B cell (primary cell): ENCODE measurements at regions not wholly inside any gene's neighbourhood (a gene's known extent, or its start where the extent isn't known, plus 50 kb on each side); places are given as distances from the start of the nearest gene placed in this dataset.

Source experiments
- ATAC-seq: fragments of 200-7000 bp; cut with Tn5 transposase; one replicate; pipeline ENCODE4 v1.10.0; 2021; ENCODE audit warnings: low read depth, mild to moderate bottlenecking, moderate number of reproducible peaks, moderate library complexity
- CTCF ChIA-PET: fragments of 350-600 bp; sonication (Branson Sonifier 250); formaldehyde crosslinking; loops from one replicate; lab custom pipeline; 2021; ENCODE audit warnings: antibody characterized with exemption, inconsistent platforms; lab: Charles Lee
- POLR2A ChIA-PET: fragments of 350-600 bp; sonication (Branson Sonifier 250); formaldehyde crosslinking; loops from one replicate; lab custom pipeline; 2021; ENCODE audit warnings: antibody characterized with exemption; lab: Charles Lee
- DNase-seq: peaks from one replicate; pipeline ENCODE4 v3.0.0; 2013
- H2AFZ ChIP-seq: 2 replicates; pipeline ENCODE4 v1.6.1; 2012; ENCODE audit warnings: mild to moderate bottlenecking, low read depth, low read length; ENCODE audit not compliant: insufficient read depth, poor library complexity, severe bottlenecking
- H3K27ac ChIP-seq, 2 donors: 1 replicate in 1 of 2; 2 replicates in 1 of 2; pipeline ENCODE4 v1.5.1; 2012 to 2013; ENCODE audit warnings: low read length in 2 of 2, mild to moderate bottlenecking in 2 of 2, moderate library complexity in 1 of 2
- H3K27me3 ChIP-seq, 4 experiments: fragments of 200-600 bp in 1 of 4; sonication (generic) in 1 of 4; replicated peaks in 1 of 4; 1 replicate in 2 of 4; 2 replicates in 2 of 4; pipeline versions ENCODE4 v1.6.1 to v1.7.0; 2013 to 2016; ENCODE audit warnings: low read length in 3 of 4, mild to moderate bottlenecking in 2 of 4, mixed read lengths in 1 of 4, moderate library complexity in 1 of 4; ENCODE audit not compliant: insufficient read depth in 4 of 4, control insufficient read depth in 3 of 4; ENCODE audit errors: control extremely low read depth in 1 of 4
- H3K36me3 ChIP-seq, 2 experiments: replicated peaks in 1 of 2; 1 replicate in 1 of 2; 2 replicates in 1 of 2; pipeline versions ENCODE4 v1.6.1 to v1.7.1; 2013; ENCODE audit warnings: low read length in 1 of 2; ENCODE audit not compliant: insufficient read depth in 2 of 2, control insufficient read depth in 1 of 2; ENCODE audit errors: control extremely low read depth in 1 of 2, extremely low read depth in 1 of 2
- H3K4me1 ChIP-seq, 2 donors: fragments of 200-600 bp in 1 of 2; sonication (generic) in 1 of 2; 1 replicate in 1 of 2; 2 replicates in 1 of 2; pipeline versions ENCODE4 v1.5.1 to v1.6.1; 2013 to 2017; ENCODE audit warnings: low read length in 2 of 2; ENCODE audit not compliant: control insufficient read depth in 2 of 2, insufficient read depth in 2 of 2
- H3K4me2 ChIP-seq: replicated peaks from 2 replicates; pipeline ENCODE3; 2012; ENCODE audit warnings: mild to moderate bottlenecking, low read depth, low read length; ENCODE audit not compliant: poor library complexity, severe bottlenecking
- H3K4me3 ChIP-seq, 5 experiments: fragments of 200-600 bp in 1 of 5; sonication (generic) in 1 of 5; 1 replicate in 3 of 5; 2 replicates in 2 of 5; pipeline versions ENCODE4 v1.5.1 to v1.7.0; 2011 to 2016; ENCODE audit warnings: low read length in 4 of 5, mild to moderate bottlenecking in 4 of 5, low read depth in 2 of 5, control low read depth in 1 of 5, moderate library complexity in 1 of 5; ENCODE audit not compliant: insufficient read depth in 1 of 5; ENCODE audit errors: control extremely low read depth in 1 of 5, extremely low read depth in 1 of 5
- H3K79me2 ChIP-seq: fragments of 200-600 bp; sonication (generic); one replicate; pipeline ENCODE4 v1.6.0; 2016; ENCODE audit warnings: low read length; ENCODE audit not compliant: control insufficient read depth, insufficient read depth
- H3K9ac ChIP-seq: fragments of 200-600 bp; sonication (generic); 2 replicates; pipeline ENCODE4 v1.6.1; 2017; ENCODE audit warnings: mild to moderate bottlenecking, low read length, moderate library complexity
- H3K9me3 ChIP-seq, 3 donors: one replicate each; pipeline versions ENCODE4 v1.6.1 to v1.7.1; 2013; ENCODE audit warnings: low read length in 2 of 3; ENCODE audit not compliant: control insufficient read depth in 2 of 3, insufficient read depth in 1 of 3; ENCODE audit errors: control extremely low read depth in 1 of 3
- H4K20me1 ChIP-seq: 2 replicates; pipeline ENCODE4 v1.6.0; 2012; ENCODE audit warnings: mild to moderate bottlenecking, low read length; ENCODE audit not compliant: insufficient read depth, control insufficient read depth, poor library complexity, severe bottlenecking
- H3K27ac Mint-ChIP-seq: one replicate; pipeline ENCODE4 v1.8.0; 2021; ENCODE audit warnings: mixed read lengths
- H3K27me3 Mint-ChIP-seq: one replicate; pipeline ENCODE4 v1.8.0; 2021; ENCODE audit warnings: mixed read lengths
- H3K4me1 Mint-ChIP-seq: one replicate; pipeline ENCODE4 v1.8.0; 2021; ENCODE audit warnings: mixed read lengths
- H3K4me3 Mint-ChIP-seq: one replicate; pipeline ENCODE4 v1.8.0; 2021; ENCODE audit warnings: mixed read lengths
- H3K9me3 Mint-ChIP-seq: one replicate; pipeline ENCODE4 v1.8.0; 2022; ENCODE audit warnings: mixed read lengths; ENCODE audit not compliant: insufficient read depth
- EZH2 ChIP-seq: IDR thresholded peaks from 2 replicates; pipeline ENCODE4 v1.6.1; 2012; ENCODE audit warnings: borderline replicate concordance, low read depth, mild to moderate bottlenecking, moderate library complexity, low read length; ENCODE audit not compliant: insufficient read depth, poor library complexity, severe bottlenecking
- WGBS: methylation state at CpG from one replicate; pipeline ENCODE4 v1.1.5; 2013; ENCODE audit warnings: missing lambda C conversion rate; ENCODE audit not compliant: insufficient coverage; 5-methylcytosine and 5-hydroxymethylcytosine counted together
- intact Hi-C: fragments of 100-400 bp; cut with micrococcal nuclease; formaldehyde crosslinking; loops from one replicate; pipeline ENCODE4 v1.10.0; 2022
- TF ChIP-seq, protein P1 (sequence below): fragments of 200-600 bp; IDR thresholded peaks from one replicate; pipeline ENCODE4 v1.8.0; 2022; ENCODE audit warnings: antibody characterized with exemption, mild to moderate bottlenecking

- Histone ChIP-seq H3K4me2 (peak overlapping the region; percentile 52), H3K79me2 (peaks cover 16% of the 10 kb centered on the region), H3K27me3 (no peaks in the 10 kb centered on the region), H3K4me1 (peaks cover 73 to 79% of the 10 kb centered on the region in 2 donors), H4K20me1 (no peaks in the 10 kb centered on the region), H3K9me3 (no peaks in the 10 kb centered on the region), H3K9ac (peak overlapping the region; percentile 18), H3K27ac (peak overlapping the region; percentile 42 to 91), H3K4me3 (peak overlapping the region in 1 of 5 experiments; percentile 20), H2AFZ (peak overlapping the region; percentile 43), H3K36me3 (no peaks in the 10 kb centered on the region)
- no peak for TF ChIP-seq EZH2
- TF ChIP-seq, protein P1, sequence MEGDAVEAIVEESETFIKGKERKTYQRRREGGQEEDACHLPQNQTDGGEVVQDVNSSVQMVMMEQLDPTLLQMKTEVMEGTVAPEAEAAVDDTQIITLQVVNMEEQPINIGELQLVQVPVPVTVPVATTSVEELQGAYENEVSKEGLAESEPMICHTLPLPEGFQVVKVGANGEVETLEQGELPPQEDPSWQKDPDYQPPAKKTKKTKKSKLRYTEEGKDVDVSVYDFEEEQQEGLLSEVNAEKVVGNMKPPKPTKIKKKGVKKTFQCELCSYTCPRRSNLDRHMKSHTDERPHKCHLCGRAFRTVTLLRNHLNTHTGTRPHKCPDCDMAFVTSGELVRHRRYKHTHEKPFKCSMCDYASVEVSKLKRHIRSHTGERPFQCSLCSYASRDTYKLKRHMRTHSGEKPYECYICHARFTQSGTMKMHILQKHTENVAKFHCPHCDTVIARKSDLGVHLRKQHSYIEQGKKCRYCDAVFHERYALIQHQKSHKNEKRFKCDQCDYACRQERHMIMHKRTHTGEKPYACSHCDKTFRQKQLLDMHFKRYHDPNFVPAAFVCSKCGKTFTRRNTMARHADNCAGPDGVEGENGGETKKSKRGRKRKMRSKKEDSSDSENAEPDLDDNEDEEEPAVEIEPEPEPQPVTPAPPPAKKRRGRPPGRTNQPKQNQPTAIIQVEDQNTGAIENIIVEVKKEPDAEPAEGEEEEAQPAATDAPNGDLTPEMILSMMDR, result peak; percentile 49
- H3K27ac Mint-ChIP-seq, result peak overlapping the region; percentile 86
- 39% methylated on average over 3 of the region's 3 CpGs for WGBS
- no peaks in the 10 kb centered on the region for H3K27me3 Mint-ChIP-seq
- DNase-seq, result peak; percentile 59
- POLR2A ChIA-PET, result interaction anchor here (0.7 to 4.2 kb wide), 8 partner anchors 12 to 357 kb away, joined by 3 to 27 read pairs (median 6); partner anchors contain the start of gene BTG1
- intact Hi-C loops, result loop anchor here (1.0 to 10.0 kb wide), 7 partner anchors 15 to 628 kb away; no protein-coding TSS in a partner anchor
- H3K4me3 Mint-ChIP-seq, result peak overlapping the region; percentile 73
- no peaks in the 10 kb centered on the region for H3K9me3 Mint-ChIP-seq
- H3K4me1 Mint-ChIP-seq, result peaks cover 57% of the 10 kb centered on the region
- ATAC-seq, result peak; percentile 56
- CTCF ChIA-PET, result interaction anchor here (0.7 to 6.8 kb wide), 18 partner anchors 9 to 1121 kb away, joined by 3 to 49 read pairs (median 3); no protein-coding TSS in a partner anchor
These were observed 200.3 kb upstream of the PLEKHG7 start for GRCh38 chr12:92502417-92503028.

- no peak overlapping the region for H2AFZ ChIP-seq
- H3K27ac ChIP-seq, result no peak overlapping the region
- peaks cover 65 to 73% of the 10 kb centered on the region in 2 donors for H3K4me1 ChIP-seq
- H3K9ac ChIP-seq, result no peak overlapping the region
- Mint-ChIP-seq H3K4me3 (no peak overlapping the region), H3K27ac (peak overlapping the region; percentile 51), H3K9me3 (peaks cover 5% of the 10 kb centered on the region), H3K27me3 (no peaks in the 10 kb centered on the region), H3K4me1 (peaks cover 54% of the 10 kb centered on the region)
- CTCF ChIA-PET, result no interaction called here
- H3K4me2 ChIP-seq, result no peak overlapping the region
- no CpG with 5 or more reads among the region's 1 CpG for WGBS
- TF ChIP-seq, protein P1, result no peak
- no peak for TF ChIP-seq EZH2
- no peaks in the 10 kb centered on the region for H4K20me1 ChIP-seq
- DNase-seq, result no peak
- peaks cover 0 to 6% (median 3%) of the 10 kb centered on the region in 3 donors for H3K9me3 ChIP-seq
- ATAC-seq, result no peak
- no peaks in the 10 kb centered on the region for H3K27me3 ChIP-seq
- H3K79me2 ChIP-seq, result peaks cover 46% of the 10 kb centered on the region
- no peaks in the 10 kb centered on the region for H3K36me3 ChIP-seq
- intact Hi-C loops, result no loop called here
- no peak overlapping the region for H3K4me3 ChIP-seq
- POLR2A ChIA-PET, result interaction anchor here (0.5 kb wide), 1 partner anchor 348 kb away, joined by 3 read pairs; no protein-coding TSS in a partner anchor
These were observed 206.0 kb upstream of the PLEKHG7 start for GRCh38 chr12:92496790-92497189.
